ENCODE measurements at regions not wholly inside any gene's neighbourhood (a gene's known extent, or its start where the extent isn't known, plus 50 kb on each side); places are given as distances from the start of the nearest gene placed in this dataset.

GRCh38 chr5:98587166-98587565 is 186.3 kb upstream of the RGMB start:
- DNase-seq: no peak

- no peak for DNase-seq
Measured at GRCh38 chr5:98588215-98588614, 185.2 kb upstream of the RGMB start.

- no peak for DNase-seq
Measured at GRCh38 chr5:98593418-98593817, 180.0 kb upstream of the RGMB start.

- DNase-seq: no peak
Measured at GRCh38 chr5:98594098-98594497, 179.4 kb upstream of the RGMB start.

GRCh38 chr5:98599016-98599415 is 174.4 kb upstream of the RGMB start:
- no peak for DNase-seq

- no peak for DNase-seq
Measured at GRCh38 chr5:98602534-98603112, 170.8 kb upstream of the RGMB start.

GRCh38 chr5:98603456-98603855 is 170.0 kb upstream of the RGMB start:
- no peak for DNase-seq

GRCh38 chr5:98604301-98604700 is 169.2 kb upstream of the RGMB start:
- DNase-seq: no peak

- no peak for DNase-seq
Measured at GRCh38 chr5:98604721-98605425, 168.6 kb upstream of the RGMB start.

- DNase-seq: no peak
Measured at GRCh38 chr5:98605426-98605825, 168.0 kb upstream of the RGMB start.

GRCh38 chr5:98606961-98607360 is 166.5 kb upstream of the RGMB start:
- no peak for DNase-seq

GRCh38 chr5:98608052-98608451 is 165.4 kb upstream of the RGMB start:
- DNase-seq: no peak

- DNase-seq: no peak
Measured at GRCh38 chr5:98614341-98614740, 159.1 kb upstream of the RGMB start.

- no peak for DNase-seq
Measured at GRCh38 chr5:98621821-98622220, 151.6 kb upstream of the RGMB start.

GRCh38 chr5:98624145-98624880 is 149.2 kb upstream of the RGMB start:
- no peak for DNase-seq

GRCh38 chr5:98627121-98627520 is 146.3 kb upstream of the RGMB start:
- DNase-seq: no peak

GRCh38 chr5:98630621-98631020 is 142.8 kb upstream of the RGMB start:
- DNase-seq: no peak

GRCh38 chr5:98631311-98632054 is 142.0 kb upstream of the RGMB start:
- DNase-seq: no peak

GRCh38 chr5:98635656-98636055 is 137.8 kb upstream of the RGMB start:
- DNase-seq: no peak

- DNase-seq: no peak
Measured at GRCh38 chr5:98637116-98637515, 136.3 kb upstream of the RGMB start.

- no peak for DNase-seq
Measured at GRCh38 chr5:98637557-98637956, 135.9 kb upstream of the RGMB start.

- DNase-seq: no peak
Measured at GRCh38 chr5:98638111-98638510, 135.4 kb upstream of the RGMB start.

GRCh38 chr5:98638701-98639100 is 134.8 kb upstream of the RGMB start:
- DNase-seq: no peak

GRCh38 chr5:98639274-98639673 is 134.2 kb upstream of the RGMB start:
- no peak for DNase-seq
